HCT116 (cell line): ENCODE measurements at regions not wholly inside any gene's neighbourhood (a gene's known extent, or its start where the extent isn't known, plus 50 kb on each side); places are given as distances from the start of the nearest gene placed in this dataset.

Source experiments
- ATAC-seq: fragments of 200-7000 bp; cut with Tn5 transposase; 2 replicates; pipeline ENCODE4 v1.9.1; 2020; ENCODE audit warnings: mild to moderate bottlenecking, moderate library complexity
- BruUV-seq: library from RNA; stranded (reverse); fragments of 400-500 nt; replicated peaks from 2 replicates; lab custom pipeline; 2021; lab: Mats Ljungman, UMichigan
- CTCF ChIA-PET: fragments of 300-600 bp; sonication (Branson Sonifier 250); formaldehyde crosslinking; loops from one replicate; lab custom pipeline; 2021; ENCODE audit warnings: antibody characterized with exemption; lab: Charles Lee
- POLR2A ChIA-PET: fragments of 300-600, 350-600 bp; sonication (Branson Sonifier 250); formaldehyde crosslinking; loops from one replicate; lab custom pipeline; 2021; ENCODE audit warnings: antibody characterized with exemption; lab: Charles Lee
- RAD21 ChIA-PET, 2 experiments: fragments of 300-600 bp; sonication (Branson Sonifier 250); formaldehyde crosslinking; loops; one replicate each; lab custom pipeline; 2023; ENCODE audit warnings: low total read pairs in 2 of 2; ENCODE audit not compliant: uncharacterized antibody in 2 of 2, unreplicated experiment in 2 of 2, low non-redundant PET in 1 of 2; lab: Charles Lee
- DNase-seq: peaks from one replicate; pipeline ENCODE4 v3.0.0-alpha.2; 2010; ENCODE audit warnings: low read depth, low spot score
- H2AFZ ChIP-seq: fragments of 200-600 bp; shearing (Covaris generic), sonication (generic); 2 replicates; pipeline ENCODE4 v1.6.1; 2017; ENCODE audit warnings: low read depth, mixed run types, mixed read lengths, antibody characterized with exemption, low read length; ENCODE audit not compliant: poor library complexity, severe bottlenecking
- H3K27ac ChIP-seq: 2 replicates; pipeline ENCODE4 v1.5.1; 2012; ENCODE audit warnings: low read depth, low read length
- H3K27me3 ChIP-seq: fragments of 200-600 bp; sonication (generic); 2 replicates; pipeline ENCODE4 v1.6.1; 2016; ENCODE audit warnings: mixed run types, low read length, mixed read lengths; ENCODE audit not compliant: insufficient read depth
- H3K36me3 ChIP-seq, 2 experiments: fragments of 200-500 bp in 1 of 2; fragments of 200-600 bp in 1 of 2; sonication (Bioruptor generic) in 1 of 2; sonication (generic) in 1 of 2; 2 replicates each; pipeline versions ENCODE4 v1.5.1 to v1.6.1; 2014 to 2016; ENCODE audit warnings: low read length in 2 of 2, inconsistent platforms in 1 of 2, mixed read lengths in 1 of 2, mixed run types in 1 of 2; ENCODE audit not compliant: insufficient read depth in 2 of 2, control insufficient read depth in 1 of 2
- H3K4me1 ChIP-seq, 2 experiments: fragments of 200-600 bp in 1 of 2; sonication (generic) in 1 of 2; 2 replicates each; pipeline versions ENCODE4 v1.5.1 to v1.6.1; 2012 to 2017; ENCODE audit warnings: low read length in 2 of 2, inconsistent platforms in 1 of 2, mild to moderate bottlenecking in 1 of 2, mixed read lengths in 1 of 2, mixed run types in 1 of 2, moderate library complexity in 1 of 2; ENCODE audit not compliant: insufficient read depth in 2 of 2, control insufficient read depth in 1 of 2
- H3K4me2 ChIP-seq: fragments of 200-600 bp; sonication (generic); 2 replicates; pipeline ENCODE4 v1.6.1; 2017; ENCODE audit warnings: mixed run types, low read length, mixed read lengths
- H3K4me3 ChIP-seq, 2 experiments: fragments of 200-600 bp in 1 of 2; sonication (generic) in 1 of 2; replicated peaks in 1 of 2; 2 replicates each; pipeline ENCODE4 v1.5.1; 2011 to 2016; ENCODE audit warnings: low read length in 2 of 2, control low read depth in 1 of 2, low read depth in 1 of 2, mild to moderate bottlenecking in 1 of 2, mixed read lengths in 1 of 2, mixed run types in 1 of 2
- H3K79me2 ChIP-seq: fragments of 200-600 bp; sonication (generic); 2 replicates; pipeline ENCODE4 v1.6.1; 2017; ENCODE audit warnings: mild to moderate bottlenecking, mixed run types, low read length, moderate library complexity, mixed read lengths; ENCODE audit not compliant: insufficient read depth
- H3K9ac ChIP-seq: fragments of 200-600 bp; sonication (generic); 2 replicates; pipeline ENCODE4 v1.6.1; 2016; ENCODE audit warnings: low read length, mixed read lengths
- H3K9me2 ChIP-seq: fragments of 200-600 bp; sonication (generic), shearing (Covaris generic); 2 replicates; pipeline ENCODE4 v1.6.1; 2017; ENCODE audit warnings: mixed run types, mild to moderate bottlenecking, moderate library complexity; ENCODE audit not compliant: insufficient read depth
- H3K9me3 ChIP-seq, 2 experiments: fragments of 200-500 bp in 1 of 2; fragments of 200-600 bp in 1 of 2; sonication (Bioruptor generic) in 1 of 2; sonication (generic) in 1 of 2; 2 replicates each; pipeline ENCODE4 v1.6.1; 2014 to 2017; ENCODE audit warnings: low read length in 2 of 2, mixed read lengths in 2 of 2, inconsistent platforms in 1 of 2, low read depth in 1 of 2, mild to moderate bottlenecking in 1 of 2, mixed run types in 1 of 2, moderate library complexity in 1 of 2; ENCODE audit not compliant: control insufficient read depth in 1 of 2, insufficient read depth in 1 of 2
- H4K20me1 ChIP-seq: fragments of 200-600 bp; sonication (generic), shearing (Covaris generic); 2 replicates; pipeline ENCODE4 v1.6.1; 2017; ENCODE audit warnings: mixed run types, mild to moderate bottlenecking, moderate library complexity; ENCODE audit not compliant: insufficient read depth
- CEBPB ChIP-seq: IDR thresholded peaks from 2 replicates; pipeline ENCODE4 v1.6.1; 2012; ENCODE audit warnings: low read depth
- EGR1 ChIP-seq: IDR thresholded peaks from 2 replicates; pipeline ENCODE4 v1.6.1; 2012; ENCODE audit warnings: low read depth
- EZH2phosphoT487 ChIP-seq: fragments of 200-600 bp; IDR thresholded peaks from 2 replicates; pipeline ENCODE4 v1.6.1; 2018; ENCODE audit warnings: antibody characterized with exemption, borderline replicate concordance
- FOSL1 ChIP-seq: IDR thresholded peaks from 2 replicates; pipeline ENCODE4 v1.6.1; 2012; ENCODE audit warnings: low read depth
- POLR2A ChIP-seq: IDR thresholded peaks from 2 replicates; pipeline ENCODE4 v1.7.0; 2011; ENCODE audit warnings: borderline replicate concordance; ENCODE audit not compliant: insufficient read depth, insufficient read length; ENCODE audit errors: extremely low read depth
- POLR2AphosphoS5 ChIP-seq: IDR thresholded peaks from 2 replicates; pipeline ENCODE4 v1.6.1; 2011; ENCODE audit warnings: mild to moderate bottlenecking, low read depth, low read length, moderate library complexity
- RAD21 ChIP-seq: IDR thresholded peaks from 2 replicates; pipeline ENCODE4 v1.6.1; 2012; ENCODE audit warnings: low read depth, mild to moderate bottlenecking
- SIN3A ChIP-seq: IDR thresholded peaks from 2 replicates; pipeline ENCODE4 v1.6.1; 2012; ENCODE audit warnings: low read depth
- SP1 ChIP-seq: IDR thresholded peaks from 2 replicates; pipeline ENCODE4 v1.6.1; 2012; ENCODE audit warnings: low read depth
- SRF ChIP-seq: IDR thresholded peaks from 2 replicates; pipeline ENCODE4 v1.6.1; 2012; ENCODE audit warnings: low read depth
- TCF7L2 ChIP-seq: IDR thresholded peaks from 2 replicates; pipeline ENCODE4 v1.7.0; 2011; ENCODE audit warnings: borderline replicate concordance, inconsistent platforms; ENCODE audit not compliant: insufficient read depth, insufficient read length; ENCODE audit errors: extremely low read depth
- ZFX ChIP-seq: fragments of 450-650 bp; IDR thresholded peaks from 2 replicates; pipeline ENCODE4 v1.6.1; 2017
- ZNF274 ChIP-seq: fragments of 200-500 bp; sonication (Bioruptor generic); IDR thresholded peaks from 2 replicates; pipeline ENCODE4 v1.6.1; 2014; ENCODE audit warnings: mild to moderate bottlenecking, low read depth, low read length, inconsistent platforms
- intact Hi-C: fragments of 100-400 bp; cut with micrococcal nuclease; formaldehyde crosslinking; loops from 2 replicates; pipeline ENCODE4 v1.10.0; 2022
- TF ChIP-seq, protein P1 (sequence below): IDR thresholded peaks from 2 replicates; pipeline ENCODE4 v1.6.1; 2012; ENCODE audit warnings: low read depth
- TF ChIP-seq, protein P2 (sequence below): IDR thresholded peaks from 2 replicates; pipeline ENCODE4 v1.6.1; 2012

DNA sequence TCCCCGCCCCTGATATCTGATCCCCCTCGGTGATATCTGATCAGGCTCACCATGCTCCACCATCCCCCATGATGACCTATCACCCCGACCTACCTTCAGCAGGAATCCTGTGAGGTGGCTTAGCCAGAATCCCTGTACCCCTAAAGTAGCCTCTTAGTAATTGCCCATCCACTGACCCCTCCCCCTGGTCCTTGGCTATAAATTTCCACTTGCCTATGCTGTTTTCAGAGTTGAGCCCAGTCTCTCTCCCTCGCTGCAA, 177.5 kb upstream of the GGTLC1 start:
- Histone ChIP-seq H3K9me3 (no peaks in the 10 kb centered on the region), H3K79me2 (no peaks in the 10 kb centered on the region), H3K4me1 (no peaks in the 10 kb centered on the region), H3K27me3 (no peaks in the 10 kb centered on the region), H3K27ac (no peak overlapping the region), H3K9me2 (no peaks in the 10 kb centered on the region), H3K9ac (no peak overlapping the region), H3K36me3 (no peaks in the 10 kb centered on the region), H3K4me3 (no peak overlapping the region), H2AFZ (no peak overlapping the region), H3K4me2 (no peak overlapping the region), H4K20me1 (no peaks in the 10 kb centered on the region)
- ChIA-PET CTCF (no interaction called here), RAD21 (no interaction called here), POLR2A (no interaction called here)
- TF ChIP-seq EGR1 (no peak), FOSL1 (no peak), SRF (no peak)
- DNase-seq, result no peak
- no TSS peak for BruUV-seq
- intact Hi-C loops, result no loop called here
- ATAC-seq, result no peak

DNA sequence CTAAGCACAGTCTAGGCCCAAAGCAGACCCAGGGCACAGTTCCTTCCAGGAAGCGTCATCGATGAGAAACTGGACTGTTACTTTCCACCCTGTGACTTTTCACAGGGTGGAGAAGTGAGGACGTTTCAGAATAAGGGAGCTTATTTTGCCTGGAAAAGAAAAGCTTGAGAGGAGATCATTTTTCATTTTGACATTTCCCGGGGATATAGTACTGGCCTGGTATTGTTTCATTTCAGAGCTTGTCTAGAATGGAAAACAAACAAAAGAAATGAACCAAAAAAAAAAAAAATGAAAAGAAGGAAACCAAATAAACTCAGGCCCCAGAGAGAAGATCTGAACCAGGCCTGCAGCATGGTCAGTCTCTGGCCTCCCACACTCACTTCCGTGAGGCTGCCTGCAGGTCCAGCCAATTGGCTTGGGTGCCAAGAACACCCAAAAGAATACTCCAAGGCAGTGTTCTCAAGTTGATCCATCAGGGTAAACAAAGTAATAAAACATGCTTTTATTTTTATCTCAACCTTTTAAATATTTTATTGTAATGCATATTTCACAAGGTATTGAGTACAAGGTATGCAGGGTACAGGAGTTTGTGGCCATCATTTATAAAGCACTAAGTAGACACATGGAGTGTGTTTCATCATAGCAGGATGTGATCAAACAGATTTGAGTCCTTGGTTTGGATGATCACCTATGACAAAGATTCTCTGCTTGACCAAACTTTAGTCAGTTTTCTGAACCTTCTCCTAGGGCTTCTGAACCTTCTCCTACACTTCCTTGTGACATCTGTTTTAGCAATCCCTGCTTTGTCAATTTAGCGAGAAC, 176.9 kb upstream of the GGTLC1 start:
- no peak for ATAC-seq
- Histone ChIP-seq H2AFZ (no peak overlapping the region), H3K4me1 (no peaks in the 10 kb centered on the region), H4K20me1 (no peaks in the 10 kb centered on the region), H3K27ac (no peak overlapping the region), H3K4me2 (no peak overlapping the region), H3K9ac (no peak overlapping the region), H3K9me3 (no peaks in the 10 kb centered on the region), H3K27me3 (no peaks in the 10 kb centered on the region), H3K9me2 (no peaks in the 10 kb centered on the region), H3K4me3 (no peak overlapping the region), H3K79me2 (no peaks in the 10 kb centered on the region), H3K36me3 (no peaks in the 10 kb centered on the region)
- CTCF ChIA-PET, result no interaction called here
- RAD21 ChIA-PET, result no interaction called here
- no TSS peak for BruUV-seq
- no peak for DNase-seq
- TF ChIP-seq, protein P1, sequence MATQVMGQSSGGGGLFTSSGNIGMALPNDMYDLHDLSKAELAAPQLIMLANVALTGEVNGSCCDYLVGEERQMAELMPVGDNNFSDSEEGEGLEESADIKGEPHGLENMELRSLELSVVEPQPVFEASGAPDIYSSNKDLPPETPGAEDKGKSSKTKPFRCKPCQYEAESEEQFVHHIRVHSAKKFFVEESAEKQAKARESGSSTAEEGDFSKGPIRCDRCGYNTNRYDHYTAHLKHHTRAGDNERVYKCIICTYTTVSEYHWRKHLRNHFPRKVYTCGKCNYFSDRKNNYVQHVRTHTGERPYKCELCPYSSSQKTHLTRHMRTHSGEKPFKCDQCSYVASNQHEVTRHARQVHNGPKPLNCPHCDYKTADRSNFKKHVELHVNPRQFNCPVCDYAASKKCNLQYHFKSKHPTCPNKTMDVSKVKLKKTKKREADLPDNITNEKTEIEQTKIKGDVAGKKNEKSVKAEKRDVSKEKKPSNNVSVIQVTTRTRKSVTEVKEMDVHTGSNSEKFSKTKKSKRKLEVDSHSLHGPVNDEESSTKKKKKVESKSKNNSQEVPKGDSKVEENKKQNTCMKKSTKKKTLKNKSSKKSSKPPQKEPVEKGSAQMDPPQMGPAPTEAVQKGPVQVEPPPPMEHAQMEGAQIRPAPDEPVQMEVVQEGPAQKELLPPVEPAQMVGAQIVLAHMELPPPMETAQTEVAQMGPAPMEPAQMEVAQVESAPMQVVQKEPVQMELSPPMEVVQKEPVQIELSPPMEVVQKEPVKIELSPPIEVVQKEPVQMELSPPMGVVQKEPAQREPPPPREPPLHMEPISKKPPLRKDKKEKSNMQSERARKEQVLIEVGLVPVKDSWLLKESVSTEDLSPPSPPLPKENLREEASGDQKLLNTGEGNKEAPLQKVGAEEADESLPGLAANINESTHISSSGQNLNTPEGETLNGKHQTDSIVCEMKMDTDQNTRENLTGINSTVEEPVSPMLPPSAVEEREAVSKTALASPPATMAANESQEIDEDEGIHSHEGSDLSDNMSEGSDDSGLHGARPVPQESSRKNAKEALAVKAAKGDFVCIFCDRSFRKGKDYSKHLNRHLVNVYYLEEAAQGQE, result no peak
- TF ChIP-seq POLR2A, result no peak
- TF ChIP-seq POLR2AphosphoS5, result no peak
- no peak for TF ChIP-seq TCF7L2
- no peak for TF ChIP-seq CEBPB
- no peak for TF ChIP-seq ZFX
- TF ChIP-seq SP1, result no peak
- TF ChIP-seq SRF, result no peak
- no peak for TF ChIP-seq SIN3A
- TF ChIP-seq ZNF274, result no peak
- no peak for TF ChIP-seq EGR1
- no peak for TF ChIP-seq RAD21
- TF ChIP-seq EZH2phosphoT487, result no peak
- TF ChIP-seq, protein P2, sequence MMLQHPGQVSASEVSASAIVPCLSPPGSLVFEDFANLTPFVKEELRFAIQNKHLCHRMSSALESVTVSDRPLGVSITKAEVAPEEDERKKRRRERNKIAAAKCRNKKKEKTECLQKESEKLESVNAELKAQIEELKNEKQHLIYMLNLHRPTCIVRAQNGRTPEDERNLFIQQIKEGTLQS, result no peak
- intact Hi-C loops, result no loop called here
- POLR2A ChIA-PET, result no interaction called here
